HG02642 (cell line): ENCODE measurements at regions not wholly inside any gene's neighbourhood (a gene's known extent, or its start where the extent isn't known, plus 50 kb on each side); places are given as distances from the start of the nearest gene placed in this dataset.

ENCODE experiments used
- ATAC-seq: cut with Tn5 transposase; IDR thresholded peaks from one replicate; pipeline ENCODE4 v1.9.1; 2021; ENCODE audit warnings: mild to moderate bottlenecking; ENCODE audit not compliant: unreplicated experiment, poor library complexity

GRCh38 chr12:125892276-125892675 lies 827.0 kb downstream of the AACS start:
- ATAC-seq, result no peak

- ATAC-seq, result no peak
Observed at GRCh38 chr12:125902991-125903390, 837.8 kb downstream of the AACS start.

GRCh38 chr12:125907351-125907750 lies 842.1 kb downstream of the AACS start:
- no peak for ATAC-seq

GRCh38 chr12:125919856-125920470 lies 854.7 kb downstream of the AACS start:
- no peak for ATAC-seq

GRCh38 chr12:125922330-125922729 lies 857.1 kb downstream of the AACS start:
- ATAC-seq, result no peak

GRCh38 chr12:125936502-125936901 lies 871.3 kb downstream of the AACS start:
- ATAC-seq, result no peak

- ATAC-seq, result no peak
Observed at GRCh38 chr12:125944446-125944845, 879.2 kb downstream of the AACS start.

GRCh38 chr12:125949471-125949870 lies 884.2 kb downstream of the AACS start:
- no peak for ATAC-seq

GRCh38 chr12:125954362-125954761 lies 889.1 kb downstream of the AACS start:
- ATAC-seq, result no peak

- ATAC-seq, result no peak
Observed at GRCh38 chr12:125956186-125956585, 891.0 kb downstream of the AACS start.

GRCh38 chr12:125966641-125967040 lies 901.4 kb downstream of the AACS start:
- no peak for ATAC-seq

- ATAC-seq, result no peak
Observed at GRCh38 chr12:125968413-125968812, 903.2 kb downstream of the AACS start.

- no peak for ATAC-seq
Observed at GRCh38 chr12:125971981-125972380, 906.7 kb downstream of the AACS start.

- no peak for ATAC-seq
Observed at GRCh38 chr12:125978286-125978685, 913.1 kb downstream of the AACS start.

GRCh38 chr12:125981610-125982253 lies 916.5 kb downstream of the AACS start:
- ATAC-seq, result no peak

- no peak for ATAC-seq
Observed at GRCh38 chr12:125983094-125983783, 918.0 kb downstream of the AACS start.

- ATAC-seq, result no peak
Observed at GRCh38 chr12:125983784-125984500, 918.7 kb downstream of the AACS start.

GRCh38 chr12:125988545-125988944 lies 923.3 kb downstream of the AACS start:
- ATAC-seq, result no peak

GRCh38 chr12:125989696-125990095 lies 924.5 kb downstream of the AACS start:
- no peak for ATAC-seq

- no peak for ATAC-seq
Observed at GRCh38 chr12:125996443-125996842, 931.2 kb downstream of the AACS start.

- no peak for ATAC-seq
Observed at GRCh38 chr12:125999628-126000027, 934.4 kb downstream of the AACS start.
